IMR-90 (cell line): ENCODE measurements at regions not wholly inside any gene's neighbourhood (a gene's known extent, or its start where the extent isn't known, plus 50 kb on each side); places are given as distances from the start of the nearest gene placed in this dataset.

Experiments
- ATAC-seq: fragments of 200-7000 bp; cut with Tn5 transposase; 2 replicates; pipeline ENCODE4 v1.9.1; 2020; ENCODE audit warnings: low read depth, mild to moderate bottlenecking, moderate library complexity
- BruUV-seq: library from RNA; stranded (reverse); fragments of 400-500 nt; replicated peaks from 2 replicates; lab custom pipeline; 2021; lab: Mats Ljungman, UMichigan
- CTCF ChIA-PET: fragments of 300-600 bp; formaldehyde crosslinking; extraction: SDS; loops from one replicate; lab custom pipeline; 2021; ENCODE audit warnings: antibody characterized with exemption; lab: Yijun Ruan, JAX
- POLR2A ChIA-PET: fragments of 300-600 bp; sonication (Branson Sonifier 250); formaldehyde crosslinking; loops from one replicate; lab custom pipeline; 2022; ENCODE audit warnings: antibody characterized with exemption; ENCODE audit not compliant: unreplicated experiment; lab: Charles Lee
- DNase-seq: peaks from one replicate; pipeline ENCODE4 v3.0.0; 2013
- H2AFZ ChIP-seq: replicated peaks from 2 replicates; pipeline ENCODE3; 2013; ENCODE audit warnings: low read length, mild to moderate bottlenecking; ENCODE audit not compliant: poor library complexity
- H2AK5ac ChIP-seq: 2 replicates; pipeline ENCODE4 v1.6.1; 2013; ENCODE audit warnings: low read depth, low read length, inconsistent platforms
- H2AK9ac ChIP-seq: replicated peaks from 2 replicates; pipeline ENCODE3; 2013; ENCODE audit warnings: mild to moderate bottlenecking, low read depth, low read length, moderate library complexity; ENCODE audit not compliant: poor library complexity
- H2BK120ac ChIP-seq: 2 replicates; pipeline ENCODE4 v1.6.1; 2013; ENCODE audit warnings: low read depth, low read length, inconsistent platforms
- H2BK15ac ChIP-seq: 3 replicates; pipeline ENCODE4 v1.6.1; 2013; ENCODE audit warnings: low read depth, low read length, inconsistent platforms
- H2BK20ac ChIP-seq: 2 replicates; pipeline ENCODE4 v1.6.1; 2013; ENCODE audit warnings: low read depth, mild to moderate bottlenecking, inconsistent platforms, low read length, moderate library complexity
- H2BK5ac ChIP-seq: 2 replicates; pipeline ENCODE4 v1.6.1; 2013; ENCODE audit warnings: mild to moderate bottlenecking, low read depth, low read length, inconsistent platforms; ENCODE audit not compliant: poor library complexity, severe bottlenecking
- H3K14ac ChIP-seq: replicated peaks from 2 replicates; pipeline ENCODE4 v1.6.1; 2013; ENCODE audit warnings: low read depth, low read length, inconsistent platforms
- H3K18ac ChIP-seq: 2 replicates; pipeline ENCODE4 v1.6.1; 2013; ENCODE audit warnings: low read depth, low read length, control low read depth
- H3K23ac ChIP-seq: 2 replicates; pipeline ENCODE4 v1.6.1; 2013; ENCODE audit warnings: low read depth, low read length, inconsistent platforms
- H3K27ac ChIP-seq: 2 replicates; pipeline ENCODE4 v1.5.1; 2013; ENCODE audit warnings: mild to moderate bottlenecking, control low read depth, low read length; ENCODE audit not compliant: insufficient read depth
- H3K27me3 ChIP-seq: 2 replicates; pipeline ENCODE4 v1.6.1; 2013; ENCODE audit warnings: low read length; ENCODE audit not compliant: control insufficient read depth, insufficient read depth
- H3K36me3 ChIP-seq: 2 replicates; pipeline ENCODE4 v1.6.1; 2013; ENCODE audit warnings: low read length, mixed read lengths; ENCODE audit not compliant: control insufficient read depth, insufficient read depth
- H3K4ac ChIP-seq: 2 replicates; pipeline ENCODE4 v1.6.1; 2013; ENCODE audit warnings: low read depth, low read length, inconsistent platforms
- H3K4me1 ChIP-seq: 2 replicates; pipeline ENCODE4 v1.6.1; 2013; ENCODE audit warnings: low read length, mixed read lengths; ENCODE audit not compliant: control insufficient read depth, insufficient read depth
- H3K4me2 ChIP-seq: 2 replicates; pipeline ENCODE4 v1.6.1; 2013; ENCODE audit warnings: low read depth, mild to moderate bottlenecking, control low read depth, low read length, moderate library complexity
- H3K4me3 ChIP-seq: 2 replicates; pipeline ENCODE4 v1.5.1; 2013; ENCODE audit warnings: low read depth, mild to moderate bottlenecking, control low read depth, low read length, moderate library complexity; ENCODE audit not compliant: insufficient read depth
- H3K56ac ChIP-seq: 2 replicates; pipeline ENCODE4 v1.6.1; 2013; ENCODE audit warnings: low read length, inconsistent platforms; ENCODE audit not compliant: insufficient read depth; ENCODE audit errors: extremely low read depth
- H3K79me1 ChIP-seq, 2 experiments: 2 replicates each; pipeline ENCODE4 v1.6.1; 2013; ENCODE audit warnings: low read length in 2 of 2, inconsistent platforms in 1 of 2, low read depth in 1 of 2
- H3K9ac ChIP-seq: 2 replicates; pipeline ENCODE4 v1.6.1; 2013; ENCODE audit warnings: low read depth, low read length, control low read depth
- H3K9me1 ChIP-seq: 2 replicates; pipeline ENCODE4 v1.6.1; 2013; ENCODE audit warnings: low read length, inconsistent platforms; ENCODE audit not compliant: insufficient read depth
- H3K9me3 ChIP-seq: 2 replicates; pipeline ENCODE4 v1.6.1; 2013; ENCODE audit warnings: low read length; ENCODE audit not compliant: control insufficient read depth, insufficient read depth
- H4K20me1 ChIP-seq: 2 replicates; pipeline ENCODE4 v1.6.1; 2013; ENCODE audit warnings: low read length, inconsistent platforms; ENCODE audit not compliant: insufficient read depth
- H4K5ac ChIP-seq: 2 replicates; pipeline ENCODE4 v1.6.1; 2013; ENCODE audit warnings: mild to moderate bottlenecking, low read depth, low read length, control low read depth
- H4K8ac ChIP-seq, 2 experiments: 2 replicates each; pipeline ENCODE4 v1.6.1; 2013; ENCODE audit warnings: low read depth in 2 of 2, low read length in 2 of 2, control low read depth in 1 of 2, inconsistent platforms in 1 of 2
- H4K91ac ChIP-seq: 2 replicates; pipeline ENCODE4 v1.6.1; 2013; ENCODE audit warnings: low read depth, low read length, inconsistent platforms; ENCODE audit not compliant: insufficient read depth
- CEBPB ChIP-seq: IDR thresholded peaks from 2 replicates; pipeline ENCODE4 v1.6.1; 2012; ENCODE audit warnings: low read depth, low read length, improper control_type of control experiment
- ELK1 ChIP-seq: fragments of 150-350 bp; IDR thresholded peaks from 2 replicates; pipeline ENCODE4 v1.6.1; 2016; ENCODE audit warnings: low read depth, mild to moderate bottlenecking, low read length, moderate library complexity, borderline replicate concordance
- FOS ChIP-seq: fragments of 150-350 bp; IDR thresholded peaks from 2 replicates; pipeline ENCODE4 v1.6.1; 2016; ENCODE audit warnings: low read depth, low read length
- MAFK ChIP-seq: IDR thresholded peaks from 2 replicates; pipeline ENCODE4 v1.6.1; 2012; ENCODE audit warnings: low read depth, low read length, improper control_type of control experiment
- MAZ ChIP-seq: IDR thresholded peaks from 2 replicates; pipeline ENCODE4 v1.6.1; 2012; ENCODE audit warnings: low read depth, mild to moderate bottlenecking, low read length, improper control_type of control experiment, moderate library complexity, borderline replicate concordance
- RAD21 ChIP-seq: IDR thresholded peaks from 2 replicates; pipeline ENCODE4 v1.6.1; 2012; ENCODE audit warnings: low read length, improper control_type of control experiment
- RCOR1 ChIP-seq: IDR thresholded peaks from 2 replicates; pipeline ENCODE4 v1.6.1; 2012; ENCODE audit warnings: mild to moderate bottlenecking, low read length, improper control_type of control experiment; ENCODE audit not compliant: insufficient replicate concordance
- RFX5 ChIP-seq: IDR thresholded peaks from 2 replicates; pipeline ENCODE4 v1.8.0; 2012; ENCODE audit warnings: low read depth, mild to moderate bottlenecking, low read length, moderate library complexity
- SMC3 ChIP-seq: fragments of 150-350 bp; IDR thresholded peaks from 2 replicates; pipeline ENCODE4 v1.6.1; 2016; ENCODE audit warnings: low read depth, mild to moderate bottlenecking, antibody characterized with exemption, low read length, moderate library complexity
- USF2 ChIP-seq: fragments of 150-350 bp; IDR thresholded peaks from 2 replicates; pipeline ENCODE4 v1.6.1; 2017; ENCODE audit warnings: mild to moderate bottlenecking, antibody characterized with exemption, low read length, low read depth
- WGBS, 2 experiments: methylation state at CpG; one replicate each; pipeline versions ENCODE4 v1.1.5 to v1.1.7; 2013; ENCODE audit warnings: missing lambda C conversion rate in 2 of 2; ENCODE audit not compliant: insufficient read length in 1 of 2; ENCODE audit errors: extremely low coverage in 2 of 2; 5-methylcytosine and 5-hydroxymethylcytosine counted together
- dilution Hi-C: fragments of 300-500 bp; cut with HindIII; formaldehyde crosslinking; loops from one replicate; pipeline ENCODE4 v1.14.3; 2018; ENCODE audit warnings: low sequenced_read_pairs; ENCODE audit not compliant: unreplicated experiment
- in situ Hi-C: fragments of 300-500 bp; cut with MboI; formaldehyde crosslinking; loops from 3 replicates; pipeline ENCODE4 v1.14.3; 2019; ENCODE audit warnings: low sequenced_read_pairs, inconsistent platforms, mixed read lengths
- intact Hi-C: fragments of 100-400 bp; cut with micrococcal nuclease; formaldehyde crosslinking; loops from 2 replicates; pipeline ENCODE4 v1.10.0; 2022
- TF ChIP-seq, protein P1 (sequence below): conservative IDR thresholded peaks from 2 replicates; pipeline ENCODE4 v1.5.1; 2012; ENCODE audit warnings: mild to moderate bottlenecking, low read depth, low read length, improper control_type of control experiment

GRCh38 chr1:67908250-67908936 is 75.1 kb upstream of the GNG12 start:
- H3K27ac ChIP-seq = no peak overlapping the region
- no peaks in the 10 kb centered on the region for H3K4me1 ChIP-seq
- no peak overlapping the region for H4K91ac ChIP-seq
- no peak overlapping the region for H3K23ac ChIP-seq
- intact Hi-C loops = no loop called here
- H3K79me1 ChIP-seq = no peaks in the 10 kb centered on the region
- H2BK15ac ChIP-seq = no peak overlapping the region
- no peak overlapping the region for H2AK9ac ChIP-seq
- ChIA-PET CTCF (no interaction called here), POLR2A (no interaction called here)
- H3K4me3 ChIP-seq = no peak overlapping the region
- no TSS peak for BruUV-seq
- no peak overlapping the region for H3K9ac ChIP-seq
- H3K27me3 ChIP-seq = no peaks in the 10 kb centered on the region
- H3K4me2 ChIP-seq = peak overlapping the region; percentile 13; the same call in 1 of the 2 replicates
- H3K14ac ChIP-seq = no peak overlapping the region
- no peak overlapping the region for H2BK5ac ChIP-seq
- H2AK5ac ChIP-seq = no peak overlapping the region
- H3K9me1 ChIP-seq = no peaks in the 10 kb centered on the region
- TF ChIP-seq MAZ (no peak), RAD21 (no peak), ELK1 (no peak), USF2 (no peak), FOS (no peak), RCOR1 (no peak), MAFK (no peak), RFX5 (no peak), SMC3 (no peak), CEBPB (no peak)
- TF ChIP-seq, protein P1, sequence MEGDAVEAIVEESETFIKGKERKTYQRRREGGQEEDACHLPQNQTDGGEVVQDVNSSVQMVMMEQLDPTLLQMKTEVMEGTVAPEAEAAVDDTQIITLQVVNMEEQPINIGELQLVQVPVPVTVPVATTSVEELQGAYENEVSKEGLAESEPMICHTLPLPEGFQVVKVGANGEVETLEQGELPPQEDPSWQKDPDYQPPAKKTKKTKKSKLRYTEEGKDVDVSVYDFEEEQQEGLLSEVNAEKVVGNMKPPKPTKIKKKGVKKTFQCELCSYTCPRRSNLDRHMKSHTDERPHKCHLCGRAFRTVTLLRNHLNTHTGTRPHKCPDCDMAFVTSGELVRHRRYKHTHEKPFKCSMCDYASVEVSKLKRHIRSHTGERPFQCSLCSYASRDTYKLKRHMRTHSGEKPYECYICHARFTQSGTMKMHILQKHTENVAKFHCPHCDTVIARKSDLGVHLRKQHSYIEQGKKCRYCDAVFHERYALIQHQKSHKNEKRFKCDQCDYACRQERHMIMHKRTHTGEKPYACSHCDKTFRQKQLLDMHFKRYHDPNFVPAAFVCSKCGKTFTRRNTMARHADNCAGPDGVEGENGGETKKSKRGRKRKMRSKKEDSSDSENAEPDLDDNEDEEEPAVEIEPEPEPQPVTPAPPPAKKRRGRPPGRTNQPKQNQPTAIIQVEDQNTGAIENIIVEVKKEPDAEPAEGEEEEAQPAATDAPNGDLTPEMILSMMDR = no peak
- no peak overlapping the region for H2BK120ac ChIP-seq
- dilution Hi-C loops = no loop called here
- no peak overlapping the region for H3K18ac ChIP-seq
- H3K56ac ChIP-seq = no peak overlapping the region
- H4K20me1 ChIP-seq = no peaks in the 10 kb centered on the region
- no peaks in the 10 kb centered on the region for H3K36me3 ChIP-seq
- 83% methylated on average over 1 of the region's 6 CpGs; no CpG with 5 or more reads in 1 of the 2 experiments for WGBS, 2 experiments
- H3K4ac ChIP-seq = no peak overlapping the region
- ATAC-seq = peak; percentile 44
- peak; percentile 7 for DNase-seq
- peak overlapping the region in 1 of 2 experiments; percentile 34; a peak in 1 of 4 replicates for H4K8ac ChIP-seq
- H2BK20ac ChIP-seq = no peak overlapping the region
- no peak overlapping the region for H4K5ac ChIP-seq
- in situ Hi-C loops = no loop called here
- peak overlapping the region; percentile 46 for H2AFZ ChIP-seq
- H3K9me3 ChIP-seq = no peaks in the 10 kb centered on the region
